ENCODE measurements at regions not wholly inside any gene's neighbourhood (a gene's known extent, or its start where the extent isn't known, plus 50 kb on each side); places are given as distances from the start of the nearest gene placed in this dataset.
A peak's percentile ranks its signal among the peaks of the same experiment; 100 is the strongest.

- no peak overlapping the region for H3K9ac ChIP-seq (ENCODE audit: extremely low read depth, insufficient read length, low read length)
- no peaks in the 10 kb centered on the region for H3K9me3 ChIP-seq (ENCODE audit: control insufficient read depth, low read depth, low read length)
- no peak overlapping the region for H3K18ac ChIP-seq (ENCODE audit: insufficient read length, low read depth, low read length)
- no peak overlapping the region for H3K4ac ChIP-seq (ENCODE audit: low read depth, low read length)
- H2BK12ac ChIP-seq (ENCODE audit: insufficient read length, low read depth, low read length), result no peak overlapping the region
- no peak overlapping the region for H2BK15ac ChIP-seq (ENCODE audit: low read depth, low read length)
- H3T11ph ChIP-seq (ENCODE audit: low read length), result no peak overlapping the region
- no peak overlapping the region for H3K56ac ChIP-seq (ENCODE audit: insufficient read length, low read depth, low read length)
- Mint-ChIP-seq H3K27ac (0 out of 7 replicates have a peak overlapping the region, but pooled peaks of 1 of the 3 experiments have one; percentile 55), H3K9me3 (no peaks in the 10 kb centered on the region), H3K36me3 (ENCODE audit: insufficient read depth in 1 of 3, low read depth in 3 of 3) (no peaks in the 10 kb centered on the region), H3K27me3 (ENCODE audit: low read depth) (no peaks in the 10 kb centered on the region), H3K4me1 (peaks cover 4 to 5% of the 10 kb centered on the region in 2 experiments), H3K4me3 (no peak overlapping the region)
- no peak overlapping the region for H3K14ac ChIP-seq (ENCODE audit: insufficient read depth, low read length)
- no peak overlapping the region for H3K27ac ChIP-seq (ENCODE audit: insufficient read length, low read depth, low read length)
- no peaks in the 10 kb centered on the region for H3K27me3 ChIP-seq (ENCODE audit: insufficient read depth, low read length)
- no peaks in the 10 kb centered on the region for H4K20me1 ChIP-seq (ENCODE audit: control insufficient read depth, insufficient read depth, insufficient read length)
- TF ChIP-seq CTCF (conservative IDR thresholded peaks at IDR 0.05), result no peak
- H2AFZ ChIP-seq (ENCODE audit: low read length), result no peak overlapping the region
- H4K91ac ChIP-seq (ENCODE audit: insufficient read length, low read depth, low read length), result no peak overlapping the region
- H3K23me2 ChIP-seq (ENCODE audit: insufficient read length, low read depth, low read length, poor library complexity, severe bottlenecking), result no peaks in the 10 kb centered on the region
- no peaks in the 10 kb centered on the region for H3K4me1 ChIP-seq (ENCODE audit: insufficient read depth, low read length)
- no peak overlapping the region for H4K8ac ChIP-seq (replicated peaks; ENCODE audit: insufficient read length, low read depth, low read length)
- H2AK5ac ChIP-seq (ENCODE audit: insufficient read length, low read length), result no peak overlapping the region
- H3K79me1 ChIP-seq (ENCODE audit: insufficient read depth, low read depth, low read length, poor library complexity, severe bottlenecking), result no peaks in the 10 kb centered on the region
- H2BK120ac ChIP-seq (ENCODE audit: low read depth, low read length, poor library complexity, severe bottlenecking), result no peak overlapping the region
- no peak overlapping the region for H4K5ac ChIP-seq (ENCODE audit: insufficient read length, low read depth, low read length)
- no peak overlapping the region for H2BK5ac ChIP-seq (ENCODE audit: insufficient read length, low read length)
- no peaks in the 10 kb centered on the region for H3K79me2 ChIP-seq (ENCODE audit: insufficient read depth, low read length)
- H3K4me2 ChIP-seq (ENCODE audit: insufficient read depth, insufficient read length, low read length), result no peak overlapping the region
- no peak overlapping the region for H2BK20ac ChIP-seq (ENCODE audit: low read depth, low read length, poor library complexity, severe bottlenecking)
- no peak overlapping the region for H3K23ac ChIP-seq (ENCODE audit: insufficient read length, low read depth, low read length)
- WGBS (ENCODE audit: extremely low coverage, insufficient read length, low lambda C conversion rate), result no CpG with 5 or more reads among the region's 4 CpGs
- no peak for DNase-seq
Measured at GRCh38 chr3:41092844-41093243, 106.5 kb upstream of the CTNNB1 start.

Data from H9 (cell line).